NB4 (cell line): ENCODE measurements at regions not wholly inside any gene's neighbourhood (a gene's known extent, or its start where the extent isn't known, plus 50 kb on each side); places are given as distances from the start of the nearest gene placed in this dataset.
"Not testable (repeated sequence)": the region's sequence is repeated elsewhere in the genome, so short reads cannot be mapped to it uniquely, and the experiment has no call there.

ENCODE experiments used
- DNase-seq: peaks from one replicate; pipeline ENCODE4 v3.0.0; 2010; ENCODE audit warnings: low read depth
- H3K4me3 ChIP-seq: one replicate; pipeline ENCODE4 v1.5.1; 2011; ENCODE audit warnings: mild to moderate bottlenecking, low read depth, low read length, moderate library complexity
- MYC ChIP-seq: IDR thresholded peaks from 2 replicates; pipeline ENCODE4 v1.6.1; 2011; ENCODE audit warnings: low read depth, low read length
- POLR2A ChIP-seq: IDR thresholded peaks from 2 replicates; pipeline ENCODE4 v1.6.1; 2011; ENCODE audit warnings: mild to moderate bottlenecking; ENCODE audit not compliant: insufficient read length; ENCODE audit errors: extremely low read depth
- TF ChIP-seq, protein P1 (sequence below): IDR thresholded peaks from one replicate; pipeline ENCODE4 v1.5.1; 2012; ENCODE audit warnings: low read depth, low read length
- TF ChIP-seq, protein P2 (sequence below): IDR thresholded peaks from 2 replicates; pipeline ENCODE4 v1.6.1; 2011; ENCODE audit warnings: low read depth, low read length

DNA sequence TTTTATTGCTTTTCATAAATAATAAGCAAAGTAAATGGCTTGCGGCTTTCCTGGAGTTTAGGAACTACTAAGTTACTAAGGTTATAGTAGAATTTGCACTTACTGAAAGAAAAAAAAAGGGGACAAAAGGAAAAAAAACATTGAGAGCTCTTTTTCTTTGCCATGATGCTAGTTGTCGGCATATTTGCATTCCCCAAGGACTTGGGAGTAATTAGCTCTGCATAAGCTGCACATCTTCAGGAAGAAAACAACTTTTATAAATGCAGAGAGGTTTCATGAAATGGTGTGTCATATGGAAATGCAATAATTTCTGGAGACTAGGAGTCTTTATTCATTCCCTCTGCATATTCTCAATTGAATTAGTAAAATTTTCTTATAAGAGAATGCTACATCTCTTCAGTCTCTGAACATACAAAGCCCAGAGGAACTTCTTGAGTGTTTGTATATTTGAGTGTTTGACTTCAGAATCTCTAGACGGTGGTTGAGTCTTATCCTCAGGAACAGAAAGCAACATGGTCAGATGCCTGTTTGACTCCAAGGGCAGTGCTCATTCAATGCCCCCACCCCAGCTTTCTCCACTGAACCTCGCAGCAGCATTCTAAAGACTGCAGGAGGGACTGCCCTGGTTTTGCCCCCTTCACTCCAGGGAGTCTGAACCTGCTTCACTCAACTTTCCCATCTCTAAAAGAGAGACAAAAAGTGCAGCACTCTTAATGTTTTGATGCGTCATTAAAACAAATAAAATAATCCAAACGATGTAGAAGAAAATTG lies 158.9 kb upstream of the EEA1 start:
- H3K4me3 ChIP-seq: no peak overlapping the region
- TF ChIP-seq, protein P1, sequence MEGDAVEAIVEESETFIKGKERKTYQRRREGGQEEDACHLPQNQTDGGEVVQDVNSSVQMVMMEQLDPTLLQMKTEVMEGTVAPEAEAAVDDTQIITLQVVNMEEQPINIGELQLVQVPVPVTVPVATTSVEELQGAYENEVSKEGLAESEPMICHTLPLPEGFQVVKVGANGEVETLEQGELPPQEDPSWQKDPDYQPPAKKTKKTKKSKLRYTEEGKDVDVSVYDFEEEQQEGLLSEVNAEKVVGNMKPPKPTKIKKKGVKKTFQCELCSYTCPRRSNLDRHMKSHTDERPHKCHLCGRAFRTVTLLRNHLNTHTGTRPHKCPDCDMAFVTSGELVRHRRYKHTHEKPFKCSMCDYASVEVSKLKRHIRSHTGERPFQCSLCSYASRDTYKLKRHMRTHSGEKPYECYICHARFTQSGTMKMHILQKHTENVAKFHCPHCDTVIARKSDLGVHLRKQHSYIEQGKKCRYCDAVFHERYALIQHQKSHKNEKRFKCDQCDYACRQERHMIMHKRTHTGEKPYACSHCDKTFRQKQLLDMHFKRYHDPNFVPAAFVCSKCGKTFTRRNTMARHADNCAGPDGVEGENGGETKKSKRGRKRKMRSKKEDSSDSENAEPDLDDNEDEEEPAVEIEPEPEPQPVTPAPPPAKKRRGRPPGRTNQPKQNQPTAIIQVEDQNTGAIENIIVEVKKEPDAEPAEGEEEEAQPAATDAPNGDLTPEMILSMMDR: no peak
- no peak for TF ChIP-seq POLR2A
- TF ChIP-seq MYC: no peak
- TF ChIP-seq, protein P2, sequence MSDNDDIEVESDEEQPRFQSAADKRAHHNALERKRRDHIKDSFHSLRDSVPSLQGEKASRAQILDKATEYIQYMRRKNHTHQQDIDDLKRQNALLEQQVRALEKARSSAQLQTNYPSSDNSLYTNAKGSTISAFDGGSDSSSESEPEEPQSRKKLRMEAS: no peak

GRCh38 chr12:93089805-93090569 lies 160.9 kb upstream of the EEA1 start:
- H3K4me3 ChIP-seq: no peak overlapping the region
- no peak for TF ChIP-seq POLR2A
- TF ChIP-seq, protein P1: no peak
- no peak for TF ChIP-seq MYC
- TF ChIP-seq, protein P2: no peak
- peak; percentile 93 for DNase-seq

More for the DNA sequence above, 158.9 kb upstream of the EEA1 start:
- no peak for DNase-seq

- no peak for TF ChIP-seq MYC
Measured at GRCh38 chr12:93090731-93091172, 161.7 kb upstream of the EEA1 start.

DNA sequence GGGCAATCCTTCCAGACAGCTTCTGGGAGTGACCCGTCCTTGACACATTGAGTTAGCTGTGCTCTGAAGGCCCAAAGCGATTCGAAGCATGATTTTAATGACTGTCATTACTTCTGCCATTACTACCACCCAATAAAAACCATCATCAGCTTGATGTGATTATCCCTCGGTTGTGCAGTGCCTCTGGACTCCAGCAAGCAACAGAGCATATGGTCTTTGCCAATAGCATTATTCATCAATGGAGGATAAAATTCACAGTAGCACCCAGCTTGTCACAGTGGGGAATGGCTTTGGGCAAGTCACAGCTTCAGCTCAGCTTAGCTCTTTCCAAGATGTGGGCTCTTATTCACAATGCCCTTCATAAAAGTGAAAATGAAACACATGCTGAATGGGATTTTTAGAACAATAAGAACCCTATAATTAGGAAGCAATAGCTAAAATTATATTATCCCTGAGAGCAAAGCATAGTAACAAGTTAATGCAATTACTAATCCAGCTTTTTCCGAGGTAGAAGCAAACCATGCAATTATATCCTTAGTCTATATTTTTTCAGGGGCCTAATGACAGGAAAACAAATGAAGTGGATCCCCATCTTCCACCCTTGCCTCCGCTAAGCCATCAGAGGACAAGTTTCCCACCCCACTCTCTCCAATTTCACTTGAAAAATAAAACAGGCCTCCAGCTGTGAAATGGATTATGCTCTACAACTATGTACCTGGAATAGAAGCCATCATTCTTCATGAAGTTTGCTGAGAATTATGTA lies 163.0 kb upstream of the EEA1 start:
- TF ChIP-seq MYC: no peak
- TF ChIP-seq, protein P1: no peak
- TF ChIP-seq POLR2A: no peak
- TF ChIP-seq, protein P2: no peak
- DNase-seq: peak; percentile 25
- H3K4me3 ChIP-seq: no peak overlapping the region

More at GRCh38 chr12:93090731-93091172, 161.7 kb upstream of the EEA1 start:
- DNase-seq: peak; percentile 21
- H3K4me3 ChIP-seq: no peak overlapping the region

DNA sequence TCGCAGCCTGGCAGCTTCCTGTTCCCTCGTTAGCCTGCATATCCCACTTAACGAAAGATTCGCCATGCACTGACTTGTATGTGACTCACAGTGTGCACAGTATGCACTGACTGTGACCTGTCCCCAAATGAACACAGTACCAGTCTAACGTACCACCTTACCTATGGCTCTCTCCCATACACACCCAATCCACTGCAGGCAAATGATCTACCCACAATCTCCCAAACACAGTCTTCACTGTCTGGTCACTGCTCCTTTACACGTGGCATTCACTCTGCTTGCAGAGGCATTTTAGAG lies 163.5 kb upstream of the EEA1 start:
- H3K4me3 ChIP-seq: no peak overlapping the region
- DNase-seq: no peak
- no peak for TF ChIP-seq POLR2A
- TF ChIP-seq MYC: no peak
- TF ChIP-seq, protein P1: no peak
- TF ChIP-seq, protein P2: no peak

DNA sequence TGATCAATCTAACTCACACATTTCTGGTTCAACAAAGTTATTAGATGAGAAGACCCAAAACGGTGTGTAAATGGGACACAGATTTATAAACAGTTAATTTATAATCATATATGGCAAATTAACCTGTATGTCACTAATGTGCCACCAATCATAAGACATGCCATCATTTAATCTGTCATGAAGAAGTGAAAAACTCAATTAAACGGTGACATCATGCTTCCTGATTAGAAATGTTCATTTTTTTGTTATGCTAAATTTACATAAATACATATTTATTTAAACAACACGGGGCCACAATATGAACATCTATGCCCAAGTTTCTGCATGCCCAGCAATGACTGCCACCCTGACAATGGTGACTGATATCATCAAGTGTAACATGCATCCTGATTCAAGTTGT lies 164.1 kb upstream of the EEA1 start:
- TF ChIP-seq, protein P1: no peak
- no peak overlapping the region for H3K4me3 ChIP-seq
- no peak for DNase-seq

GRCh38 chr12:93094222-93094621 lies 165.1 kb upstream of the EEA1 start:
- H3K4me3 ChIP-seq: not testable (repeated sequence)

More at GRCh38 chr12:93094222-93094621, 165.1 kb upstream of the EEA1 start:
- DNase-seq: peak; percentile 47
